Lung (tissue), 11 donors: ENCODE measurements at regions not wholly inside any gene's neighbourhood (a gene's known extent, or its start where the extent isn't known, plus 50 kb on each side); places are given as distances from the start of the nearest gene placed in this dataset.

Experiments
- ATAC-seq: fragments of 200-7000 bp; cut with Tn5 transposase; one replicate; pipeline ENCODE4 v1.9.1; 2020; ENCODE audit warnings: moderate number of reproducible peaks; ENCODE audit not compliant: insufficient read depth, low FRiP score
- DNase-seq, 3 donors: peaks; one replicate each; pipeline ENCODE4 v3.0.0-alpha.2; 2013 to 2017
- H3K27ac ChIP-seq, 2 donors: one replicate each; pipeline ENCODE4 v1.5.1; 2013; ENCODE audit warnings: mild to moderate bottlenecking in 2 of 2, moderate library complexity in 2 of 2, control low read depth in 1 of 2, inconsistent platforms in 1 of 2, low read depth in 1 of 2, low read length in 1 of 2
- H3K27me3 ChIP-seq, 3 donors: one replicate each; pipeline ENCODE4 v1.5.1; 2013; ENCODE audit warnings: low read length in 2 of 3; ENCODE audit not compliant: control insufficient read depth in 3 of 3, insufficient read depth in 3 of 3
- H3K36me3 ChIP-seq, 4 donors: one replicate each; pipeline ENCODE4 v1.5.1; 2013; ENCODE audit warnings: low read length in 4 of 4, mild to moderate bottlenecking in 1 of 4, moderate library complexity in 1 of 4; ENCODE audit not compliant: control insufficient read depth in 4 of 4, insufficient read depth in 4 of 4
- H3K4me1 ChIP-seq, 5 donors: one replicate each; pipeline ENCODE4 v1.5.1; 2013; ENCODE audit warnings: low read length in 5 of 5, mild to moderate bottlenecking in 2 of 5, moderate library complexity in 1 of 5; ENCODE audit not compliant: control insufficient read depth in 5 of 5, insufficient read depth in 5 of 5
- H3K4me3 ChIP-seq: one replicate; pipeline ENCODE4 v1.5.1; 2013; ENCODE audit warnings: mild to moderate bottlenecking, control low read depth, moderate library complexity
- H3K9ac ChIP-seq, 2 donors: one replicate each; pipeline ENCODE4 v1.5.1; 2013; ENCODE audit warnings: low read length in 2 of 2, control low read depth in 1 of 2; ENCODE audit not compliant: insufficient read depth in 1 of 2
- H3K9me3 ChIP-seq, 4 donors: one replicate each; pipeline ENCODE4 v1.5.1; 2013; ENCODE audit warnings: low read length in 3 of 4, mild to moderate bottlenecking in 1 of 4, moderate library complexity in 1 of 4; ENCODE audit not compliant: control insufficient read depth in 4 of 4, insufficient read depth in 3 of 4
- WGBS, 2 donors: extraction: QIAGEN DNeasy Blood & Tissue Kit; methylation state at CpG; one replicate each; pipeline ENCODE4 v1.1.7; 2013; 5-methylcytosine and 5-hydroxymethylcytosine counted together
- TF ChIP-seq, protein P1 (sequence below): IDR thresholded peaks from 2 replicates; pipeline ENCODE4 v1.5.1; 2012; ENCODE audit warnings: mild to moderate bottlenecking; ENCODE audit errors: control extremely low read depth, extremely low read depth
- donor health status: control.
- donor health status: control.
- donor health status: Bipolar disorder and iron deficiency.
- donor health status: healthy.
- donor health status: DM: yes; HTN: yes; CAD: no.

GRCh38 chr6:113331021-113331420 is 526.1 kb upstream of the MARCKS start:
- H3K4me1 ChIP-seq: peaks cover 0 to 10% (median 0%) of the 10 kb centered on the region in 5 donors
- H3K9me3 ChIP-seq: no peaks in the 10 kb centered on the region
- no peak overlapping the region for H3K27ac ChIP-seq
- no peak overlapping the region for H3K9ac ChIP-seq
- no peak overlapping the region for H3K4me3 ChIP-seq
- no peaks in the 10 kb centered on the region for H3K36me3 ChIP-seq
- TF ChIP-seq, protein P1, sequence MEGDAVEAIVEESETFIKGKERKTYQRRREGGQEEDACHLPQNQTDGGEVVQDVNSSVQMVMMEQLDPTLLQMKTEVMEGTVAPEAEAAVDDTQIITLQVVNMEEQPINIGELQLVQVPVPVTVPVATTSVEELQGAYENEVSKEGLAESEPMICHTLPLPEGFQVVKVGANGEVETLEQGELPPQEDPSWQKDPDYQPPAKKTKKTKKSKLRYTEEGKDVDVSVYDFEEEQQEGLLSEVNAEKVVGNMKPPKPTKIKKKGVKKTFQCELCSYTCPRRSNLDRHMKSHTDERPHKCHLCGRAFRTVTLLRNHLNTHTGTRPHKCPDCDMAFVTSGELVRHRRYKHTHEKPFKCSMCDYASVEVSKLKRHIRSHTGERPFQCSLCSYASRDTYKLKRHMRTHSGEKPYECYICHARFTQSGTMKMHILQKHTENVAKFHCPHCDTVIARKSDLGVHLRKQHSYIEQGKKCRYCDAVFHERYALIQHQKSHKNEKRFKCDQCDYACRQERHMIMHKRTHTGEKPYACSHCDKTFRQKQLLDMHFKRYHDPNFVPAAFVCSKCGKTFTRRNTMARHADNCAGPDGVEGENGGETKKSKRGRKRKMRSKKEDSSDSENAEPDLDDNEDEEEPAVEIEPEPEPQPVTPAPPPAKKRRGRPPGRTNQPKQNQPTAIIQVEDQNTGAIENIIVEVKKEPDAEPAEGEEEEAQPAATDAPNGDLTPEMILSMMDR: no peak
- ATAC-seq (no peak), DNase-seq (no peak)
- H3K27me3 ChIP-seq: no peaks in the 10 kb centered on the region

DNA sequence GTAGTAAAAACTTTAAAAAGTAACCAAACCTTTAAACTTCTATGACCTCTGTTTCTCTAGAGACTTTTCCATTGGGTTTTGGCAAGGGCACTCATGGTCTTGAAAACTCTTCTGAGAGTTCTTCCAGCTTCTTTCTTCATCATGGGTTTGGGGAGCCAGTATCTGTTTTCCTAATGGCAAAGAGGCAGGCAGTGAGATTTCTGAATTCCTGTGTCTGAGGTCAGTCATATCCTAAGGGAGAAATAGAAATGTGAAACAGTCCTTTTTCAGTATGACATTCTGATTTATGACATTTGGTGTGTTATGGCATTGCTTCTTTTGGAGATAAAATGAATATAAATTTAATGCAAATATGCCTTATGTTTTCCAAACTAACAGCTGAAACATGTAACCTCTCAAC is 518.5 kb upstream of the MARCKS start:
- Histone ChIP-seq H3K27ac (no peak overlapping the region), H3K27me3 (no peaks in the 10 kb centered on the region), H3K9ac (no peak overlapping the region), H3K4me3 (no peak overlapping the region), H3K4me1 (no peaks in the 10 kb centered on the region), H3K36me3 (no peaks in the 10 kb centered on the region), H3K9me3 (no peaks in the 10 kb centered on the region)
- no peak for DNase-seq
- TF ChIP-seq, protein P1: no peak
- ATAC-seq: no peak

GRCh38 chr6:113339209-113339608 is 517.9 kb upstream of the MARCKS start:
- no peak overlapping the region for H3K9ac ChIP-seq
- no peak overlapping the region for H3K4me3 ChIP-seq
- DNase-seq (no peak), ATAC-seq (no peak)
- H3K4me1 ChIP-seq: no peaks in the 10 kb centered on the region
- H3K27ac ChIP-seq: no peak overlapping the region
- no peaks in the 10 kb centered on the region for H3K27me3 ChIP-seq
- H3K36me3 ChIP-seq: no peaks in the 10 kb centered on the region
- no peaks in the 10 kb centered on the region for H3K9me3 ChIP-seq
- TF ChIP-seq, protein P1: no peak

DNA sequence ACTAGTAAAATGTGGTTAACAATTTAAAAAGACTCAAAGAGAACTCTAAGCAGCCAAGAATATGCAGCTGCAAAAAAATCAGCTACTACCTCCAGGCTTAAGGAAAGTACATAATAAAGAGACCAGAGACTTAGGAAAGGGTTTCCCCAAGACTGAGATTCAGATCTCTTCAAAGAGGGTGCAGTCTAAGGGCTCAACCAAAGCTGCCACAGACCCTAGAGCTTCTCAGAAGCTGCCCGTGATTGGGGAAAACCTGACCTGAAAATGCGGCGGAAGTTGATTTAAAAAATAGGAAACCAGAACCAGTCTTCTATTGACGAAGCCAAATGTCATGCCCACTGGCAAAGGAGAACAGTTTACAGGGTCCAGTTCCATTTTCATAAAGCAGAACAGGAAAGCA is 516.8 kb upstream of the MARCKS start:
- WGBS, 2 donors: 93 to 95% methylated on average over 4 of the region's 4 CpGs
- H3K36me3 ChIP-seq: no peaks in the 10 kb centered on the region
- no peaks in the 10 kb centered on the region for H3K4me1 ChIP-seq
- no peaks in the 10 kb centered on the region for H3K9me3 ChIP-seq
- TF ChIP-seq, protein P1: no peak
- no peak overlapping the region for H3K27ac ChIP-seq
- ATAC-seq (no peak), DNase-seq (no peak)
- H3K9ac ChIP-seq: no peak overlapping the region
- H3K27me3 ChIP-seq: no peaks in the 10 kb centered on the region
- no peak overlapping the region for H3K4me3 ChIP-seq
